WTC11 (cell line): ENCODE measurements at regions not wholly inside any gene's neighbourhood (a gene's known extent, or its start where the extent isn't known, plus 50 kb on each side); places are given as distances from the start of the nearest gene placed in this dataset.

Experiments used
- ATAC-seq: fragments of 200-7000 bp; cut with Tn5 transposase; 2 replicates; pipeline ENCODE4 v1.10.0; 2021; ENCODE audit warnings: mild to moderate bottlenecking, moderate library complexity
- CTCF ChIA-PET: fragments of 300-600 bp; sonication (Branson Sonifier 250); formaldehyde crosslinking; loops from one replicate; lab custom pipeline; 2021; ENCODE audit warnings: antibody characterized with exemption; lab: Charles Lee
- POLR2A ChIA-PET: fragments of 350-600 bp; sonication (Branson Sonifier 250); formaldehyde crosslinking; loops from one replicate; lab custom pipeline; 2021; ENCODE audit warnings: antibody characterized with exemption; lab: Charles Lee
- DNase-seq: peaks from one replicate; pipeline ENCODE4 v3.0.0; 2021; ENCODE audit warnings: low spot score
- H3K27ac Mint-ChIP-seq: 2 replicates; pipeline ENCODE4 v1.8.0; 2021; ENCODE audit warnings: mixed read lengths
- H3K27me3 Mint-ChIP-seq: 2 replicates; pipeline ENCODE4 v1.8.0; 2021; ENCODE audit warnings: low read depth, mild to moderate bottlenecking, moderate library complexity, mixed read lengths
- H3K36me3 Mint-ChIP-seq: 2 replicates; pipeline ENCODE4 v1.8.0; 2021; ENCODE audit warnings: mixed read lengths
- H3K4me1 Mint-ChIP-seq: 2 replicates; pipeline ENCODE4 v1.8.0; 2022; ENCODE audit warnings: mixed read lengths
- H3K4me3 Mint-ChIP-seq: 2 replicates; pipeline ENCODE4 v1.8.0; 2021; ENCODE audit warnings: mild to moderate bottlenecking, moderate library complexity, mixed read lengths
- H3K9me3 Mint-ChIP-seq: 2 replicates; pipeline ENCODE4 v1.8.0; 2021; ENCODE audit warnings: mixed read lengths
- ELF4 ChIP-seq: sonication (generic); formaldehyde crosslinking; IDR thresholded peaks from 2 replicates; pipeline ENCODE4 v1.8.1; 2022; ENCODE audit warnings: low read depth, mild to moderate bottlenecking, moderate library complexity, missing genetic modification reagents
- ESRRA ChIP-seq: sonication (generic); formaldehyde crosslinking; IDR thresholded peaks from 2 replicates; pipeline ENCODE4 v1.8.1; 2022; ENCODE audit warnings: mild to moderate bottlenecking, missing genetic modification reagents, borderline replicate concordance
- FOXP1 ChIP-seq: sonication (generic); formaldehyde crosslinking; IDR thresholded peaks from 2 replicates; pipeline ENCODE4 v1.8.0; 2022; ENCODE audit warnings: missing genetic modification reagents, mild to moderate bottlenecking, moderate library complexity, borderline replicate concordance
- GABPB1 ChIP-seq: sonication (generic); formaldehyde crosslinking; IDR thresholded peaks from 2 replicates; pipeline ENCODE4 v1.8.1; 2023; ENCODE audit warnings: mild to moderate bottlenecking, missing genetic modification reagents
- GRHL2 ChIP-seq: fragments of 250-450 bp; sonication (Bioruptor Pico); IDR thresholded peaks from 2 replicates; pipeline ENCODE4 v1.8.0; 2022; ENCODE audit warnings: mild to moderate bottlenecking, moderate library complexity; ENCODE audit not compliant: insufficient replicate concordance, severe bottlenecking
- GTF2I ChIP-seq: fragments of 250-450 bp; sonication (Bioruptor Pico); conservative IDR thresholded peaks from 2 replicates; pipeline ENCODE4 v1.4.0; 2021; ENCODE audit warnings: mild to moderate bottlenecking
- NR1H2 ChIP-seq: sonication (generic); formaldehyde crosslinking; IDR thresholded peaks from 2 replicates; pipeline ENCODE4 v1.9.0; 2021; ENCODE audit warnings: mild to moderate bottlenecking, moderate library complexity, missing genetic modification reagents
- PRRX2 ChIP-seq: fragments of 250-450 bp; sonication (Bioruptor Pico); IDR thresholded peaks from 2 replicates; pipeline ENCODE4 v1.8.0; 2021; ENCODE audit warnings: mild to moderate bottlenecking
- TEAD4 ChIP-seq: sonication (generic); formaldehyde crosslinking; IDR thresholded peaks from 2 replicates; pipeline ENCODE4 v1.8.0; 2022; ENCODE audit warnings: mild to moderate bottlenecking, missing genetic modification reagents
- TP53 ChIP-seq: sonication (generic); formaldehyde crosslinking; IDR thresholded peaks from 2 replicates; pipeline ENCODE4 v1.8.1; 2023; ENCODE audit warnings: mild to moderate bottlenecking, missing genetic modification reagents
- ZBTB21 ChIP-seq: sonication (generic); formaldehyde crosslinking; IDR thresholded peaks from 2 replicates; pipeline ENCODE4 v1.8.1; 2023; ENCODE audit warnings: mild to moderate bottlenecking, missing genetic modification reagents, borderline replicate concordance
- TF ChIP-seq, protein P1 (sequence below): sonication (generic); formaldehyde crosslinking; IDR thresholded peaks from 2 replicates; pipeline ENCODE4 v1.8.0; 2022; ENCODE audit warnings: mild to moderate bottlenecking, missing genetic modification reagents
- TF ChIP-seq, protein P2 (sequence below): sonication (generic); formaldehyde crosslinking; IDR thresholded peaks from 2 replicates; pipeline ENCODE4 v1.8.0; 2022; ENCODE audit warnings: mild to moderate bottlenecking, missing genetic modification reagents
- TF ChIP-seq, protein P3 (sequence below): sonication (generic); formaldehyde crosslinking; IDR thresholded peaks from 2 replicates; pipeline ENCODE4 v1.8.0; 2023; ENCODE audit warnings: missing genetic modification reagents
- TF ChIP-seq, protein P4 (sequence below): fragments of 250-450 bp; sonication (Bioruptor Pico); IDR thresholded peaks from 2 replicates; pipeline ENCODE4 v1.9.0; 2021; ENCODE audit warnings: moderate library complexity, mild to moderate bottlenecking, inconsistent platforms, borderline replicate concordance
- TF ChIP-seq, protein P5 (sequence below): sonication (generic); formaldehyde crosslinking; IDR thresholded peaks from 2 replicates; pipeline ENCODE4 v1.8.1; 2023; ENCODE audit warnings: mild to moderate bottlenecking, missing genetic modification reagents, borderline replicate concordance
- TF ChIP-seq, protein P6 (sequence below): sonication (generic); formaldehyde crosslinking; IDR thresholded peaks from 2 replicates; pipeline ENCODE4 v1.8.1; 2023; ENCODE audit warnings: mild to moderate bottlenecking, missing genetic modification reagents, moderate library complexity
- TF ChIP-seq, protein P7 (sequence below): sonication (generic); formaldehyde crosslinking; IDR thresholded peaks from 2 replicates; pipeline ENCODE4 v1.8.1; 2023; ENCODE audit warnings: mild to moderate bottlenecking, missing genetic modification reagents
- TF ChIP-seq, protein P8 (sequence below): sonication (generic); formaldehyde crosslinking; IDR thresholded peaks from 2 replicates; pipeline ENCODE4 v1.8.1; 2022; ENCODE audit warnings: mild to moderate bottlenecking, moderate library complexity, missing genetic modification reagents

DNA sequence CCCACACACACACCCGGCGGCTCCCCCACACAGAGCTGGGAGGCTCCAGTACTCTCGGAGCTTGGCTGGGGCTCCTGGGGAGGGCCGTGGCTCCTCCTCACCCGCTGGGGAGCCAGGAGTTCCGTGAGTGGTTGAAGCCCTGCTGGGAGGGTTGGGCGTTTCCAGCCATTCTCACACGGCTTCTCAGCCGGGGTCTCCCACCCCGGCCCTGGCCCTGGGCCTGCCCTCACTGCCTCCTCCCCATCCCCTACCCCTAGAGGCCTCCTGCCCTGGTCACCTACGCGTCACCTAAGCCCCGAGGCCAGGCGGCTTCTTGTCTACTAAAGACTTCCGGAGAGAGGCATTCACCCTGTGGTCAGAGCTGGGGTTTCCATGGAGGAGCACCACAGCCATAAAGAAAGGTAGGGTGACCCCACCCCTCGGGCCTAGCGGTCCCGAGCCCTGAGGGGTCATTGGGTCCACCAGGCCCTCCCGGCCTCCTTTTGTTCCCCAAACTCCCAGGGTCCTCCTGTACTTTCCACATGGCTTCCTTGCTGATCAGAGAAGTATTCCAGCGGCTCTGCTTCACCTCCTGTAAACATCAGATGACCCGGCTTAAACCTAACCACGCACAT, 99.3 kb downstream of the TTLL2 start:
- Mint-ChIP-seq H3K27ac (no peak overlapping the region), H3K27me3 (no peaks in the 10 kb centered on the region; the same call in 1 of the 2 replicates), H3K4me1 (peaks cover 11% of the 10 kb centered on the region)
- DNase-seq (no peak), ATAC-seq (no peak)
- CTCF ChIA-PET: no interaction called here
- POLR2A ChIA-PET: no interaction called here
- 0 out of 2 replicates have a peak, but pooled peaks have one; percentile 12 for TF ChIP-seq GABPB1 (CRISPR knock-in tag)
- no peak for TF ChIP-seq PRRX2 (CRISPR knock-in tag)
- TF ChIP-seq, all 79 proteins: peak for 1
- Mint-ChIP-seq H3K9me3 (peaks cover 1% of the 10 kb centered on the region), H3K36me3 (peaks cover 6% of the 10 kb centered on the region), H3K4me3 (no peak overlapping the region)

DNA sequence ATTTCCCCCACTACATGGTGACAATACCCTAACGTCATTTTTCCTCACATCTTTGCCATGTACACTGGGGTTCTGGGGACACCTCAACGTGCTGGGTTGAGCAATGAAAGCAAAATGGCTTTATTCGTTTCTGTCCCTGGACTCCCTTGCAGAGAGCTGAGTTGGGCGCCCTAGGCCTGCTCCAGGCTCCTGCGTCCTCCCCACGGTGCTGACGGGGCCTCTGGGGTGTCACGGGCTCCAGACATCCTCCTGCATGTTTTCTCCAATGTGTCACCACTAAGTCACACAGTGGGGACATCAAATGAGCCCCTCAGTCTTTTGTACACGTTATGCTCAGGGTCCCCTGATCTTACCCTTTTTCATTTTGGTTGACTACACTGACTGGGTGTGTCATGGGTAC, 99.8 kb downstream of the TTLL2 start:
- no peaks in the 10 kb centered on the region; the same call in 1 of the 2 replicates for H3K27me3 Mint-ChIP-seq
- H3K36me3 Mint-ChIP-seq: peaks cover 10% of the 10 kb centered on the region
- no peak overlapping the region for H3K27ac Mint-ChIP-seq
- peaks cover 11% of the 10 kb centered on the region for H3K4me1 Mint-ChIP-seq
- CTCF ChIA-PET: no interaction called here
- TF ChIP-seq, protein P1, sequence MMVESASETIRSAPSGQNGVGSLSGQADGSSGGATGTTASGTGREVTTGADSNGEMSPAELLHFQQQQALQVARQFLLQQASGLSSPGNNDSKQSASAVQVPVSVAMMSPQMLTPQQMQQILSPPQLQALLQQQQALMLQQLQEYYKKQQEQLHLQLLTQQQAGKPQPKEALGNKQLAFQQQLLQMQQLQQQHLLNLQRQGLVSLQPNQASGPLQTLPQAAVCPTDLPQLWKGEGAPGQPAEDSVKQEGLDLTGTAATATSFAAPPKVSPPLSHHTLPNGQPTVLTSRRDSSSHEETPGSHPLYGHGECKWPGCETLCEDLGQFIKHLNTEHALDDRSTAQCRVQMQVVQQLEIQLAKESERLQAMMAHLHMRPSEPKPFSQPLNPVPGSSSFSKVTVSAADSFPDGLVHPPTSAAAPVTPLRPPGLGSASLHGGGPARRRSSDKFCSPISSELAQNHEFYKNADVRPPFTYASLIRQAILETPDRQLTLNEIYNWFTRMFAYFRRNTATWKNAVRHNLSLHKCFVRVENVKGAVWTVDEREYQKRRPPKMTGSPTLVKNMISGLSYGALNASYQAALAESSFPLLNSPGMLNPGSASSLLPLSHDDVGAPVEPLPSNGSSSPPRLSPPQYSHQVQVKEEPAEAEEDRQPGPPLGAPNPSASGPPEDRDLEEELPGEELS (CRISPR knock-in tag): no peak
- no peak for TF ChIP-seq ESRRA (CRISPR knock-in tag)
- TF ChIP-seq GRHL2 (CRISPR knock-in tag): no peak
- TF ChIP-seq TP53 (CRISPR knock-in tag): no peak
- TF ChIP-seq, protein P2, sequence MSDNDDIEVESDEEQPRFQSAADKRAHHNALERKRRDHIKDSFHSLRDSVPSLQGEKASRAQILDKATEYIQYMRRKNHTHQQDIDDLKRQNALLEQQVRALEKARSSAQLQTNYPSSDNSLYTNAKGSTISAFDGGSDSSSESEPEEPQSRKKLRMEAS (CRISPR knock-in tag): no peak
- TF ChIP-seq, protein P3, sequence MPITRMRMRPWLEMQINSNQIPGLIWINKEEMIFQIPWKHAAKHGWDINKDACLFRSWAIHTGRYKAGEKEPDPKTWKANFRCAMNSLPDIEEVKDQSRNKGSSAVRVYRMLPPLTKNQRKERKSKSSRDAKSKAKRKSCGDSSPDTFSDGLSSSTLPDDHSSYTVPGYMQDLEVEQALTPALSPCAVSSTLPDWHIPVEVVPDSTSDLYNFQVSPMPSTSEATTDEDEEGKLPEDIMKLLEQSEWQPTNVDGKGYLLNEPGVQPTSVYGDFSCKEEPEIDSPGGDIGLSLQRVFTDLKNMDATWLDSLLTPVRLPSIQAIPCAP (CRISPR knock-in tag): no peak
- TF ChIP-seq GTF2I (CRISPR knock-in tag): no peak
- TF ChIP-seq, protein P4, sequence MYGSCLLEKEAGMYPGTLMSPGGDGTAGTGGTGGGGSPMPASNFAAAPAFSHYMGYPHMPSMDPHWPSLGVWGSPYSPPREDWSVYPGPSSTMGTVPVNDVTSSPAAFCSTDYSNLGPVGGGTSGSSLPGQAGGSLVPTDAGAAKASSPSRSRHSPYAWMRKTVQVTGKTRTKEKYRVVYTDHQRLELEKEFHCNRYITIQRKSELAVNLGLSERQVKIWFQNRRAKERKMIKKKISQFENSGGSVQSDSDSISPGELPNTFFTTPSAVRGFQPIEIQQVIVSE (CRISPR knock-in tag): no peak
- TF ChIP-seq, protein P5, sequence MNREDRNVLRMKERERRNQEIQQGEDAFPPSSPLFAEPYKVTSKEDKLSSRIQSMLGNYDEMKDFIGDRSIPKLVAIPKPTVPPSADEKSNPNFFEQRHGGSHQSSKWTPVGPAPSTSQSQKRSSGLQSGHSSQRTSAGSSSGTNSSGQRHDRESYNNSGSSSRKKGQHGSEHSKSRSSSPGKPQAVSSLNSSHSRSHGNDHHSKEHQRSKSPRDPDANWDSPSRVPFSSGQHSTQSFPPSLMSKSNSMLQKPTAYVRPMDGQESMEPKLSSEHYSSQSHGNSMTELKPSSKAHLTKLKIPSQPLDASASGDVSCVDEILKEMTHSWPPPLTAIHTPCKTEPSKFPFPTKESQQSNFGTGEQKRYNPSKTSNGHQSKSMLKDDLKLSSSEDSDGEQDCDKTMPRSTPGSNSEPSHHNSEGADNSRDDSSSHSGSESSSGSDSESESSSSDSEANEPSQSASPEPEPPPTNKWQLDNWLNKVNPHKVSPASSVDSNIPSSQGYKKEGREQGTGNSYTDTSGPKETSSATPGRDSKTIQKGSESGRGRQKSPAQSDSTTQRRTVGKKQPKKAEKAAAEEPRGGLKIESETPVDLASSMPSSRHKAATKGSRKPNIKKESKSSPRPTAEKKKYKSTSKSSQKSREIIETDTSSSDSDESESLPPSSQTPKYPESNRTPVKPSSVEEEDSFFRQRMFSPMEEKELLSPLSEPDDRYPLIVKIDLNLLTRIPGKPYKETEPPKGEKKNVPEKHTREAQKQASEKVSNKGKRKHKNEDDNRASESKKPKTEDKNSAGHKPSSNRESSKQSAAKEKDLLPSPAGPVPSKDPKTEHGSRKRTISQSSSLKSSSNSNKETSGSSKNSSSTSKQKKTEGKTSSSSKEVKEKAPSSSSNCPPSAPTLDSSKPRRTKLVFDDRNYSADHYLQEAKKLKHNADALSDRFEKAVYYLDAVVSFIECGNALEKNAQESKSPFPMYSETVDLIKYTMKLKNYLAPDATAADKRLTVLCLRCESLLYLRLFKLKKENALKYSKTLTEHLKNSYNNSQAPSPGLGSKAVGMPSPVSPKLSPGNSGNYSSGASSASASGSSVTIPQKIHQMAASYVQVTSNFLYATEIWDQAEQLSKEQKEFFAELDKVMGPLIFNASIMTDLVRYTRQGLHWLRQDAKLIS (CRISPR knock-in tag): no peak
- TF ChIP-seq NR1H2: no peak
- TF ChIP-seq FOXP1 (CRISPR knock-in tag): no peak
- TF ChIP-seq, all 79 proteins: peak for 0
- DNase-seq: no peak
- ATAC-seq: no peak
- Mint-ChIP-seq H3K9me3 (peaks cover 7% of the 10 kb centered on the region), H3K4me3 (no peak overlapping the region)
- POLR2A ChIA-PET: no interaction called here

DNA sequence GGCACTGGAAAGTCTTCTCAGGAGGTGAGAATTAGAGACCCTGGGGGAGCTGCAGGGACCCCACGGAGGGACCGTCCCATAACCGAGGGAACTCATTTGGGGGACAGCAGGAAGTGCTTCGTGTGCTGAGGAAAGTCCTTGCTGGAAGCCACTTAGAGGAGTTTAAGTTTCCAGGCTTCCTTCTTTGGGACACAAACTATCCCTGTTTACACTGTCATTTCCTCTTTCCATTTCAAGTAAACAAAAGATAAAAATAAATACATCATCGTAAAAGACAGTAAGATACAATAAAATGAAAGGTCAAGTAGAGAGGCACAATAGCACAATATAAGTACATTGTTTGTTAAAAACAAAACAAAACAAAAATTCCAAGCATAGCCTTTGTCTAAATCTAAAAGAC, 101.2 kb downstream of the TTLL2 start:
- DNase-seq: no peak
- TF ChIP-seq, protein P6, sequence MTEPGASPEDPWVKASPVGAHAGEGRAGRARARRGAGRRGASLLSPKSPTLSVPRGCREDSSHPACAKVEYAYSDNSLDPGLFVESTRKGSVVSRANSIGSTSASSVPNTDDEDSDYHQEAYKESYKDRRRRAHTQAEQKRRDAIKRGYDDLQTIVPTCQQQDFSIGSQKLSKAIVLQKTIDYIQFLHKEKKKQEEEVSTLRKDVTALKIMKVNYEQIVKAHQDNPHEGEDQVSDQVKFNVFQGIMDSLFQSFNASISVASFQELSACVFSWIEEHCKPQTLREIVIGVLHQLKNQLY: no peak
- no peak for TF ChIP-seq ELF4
- no peak for TF ChIP-seq ZBTB21 (CRISPR knock-in tag)
- TF ChIP-seq, protein P7, sequence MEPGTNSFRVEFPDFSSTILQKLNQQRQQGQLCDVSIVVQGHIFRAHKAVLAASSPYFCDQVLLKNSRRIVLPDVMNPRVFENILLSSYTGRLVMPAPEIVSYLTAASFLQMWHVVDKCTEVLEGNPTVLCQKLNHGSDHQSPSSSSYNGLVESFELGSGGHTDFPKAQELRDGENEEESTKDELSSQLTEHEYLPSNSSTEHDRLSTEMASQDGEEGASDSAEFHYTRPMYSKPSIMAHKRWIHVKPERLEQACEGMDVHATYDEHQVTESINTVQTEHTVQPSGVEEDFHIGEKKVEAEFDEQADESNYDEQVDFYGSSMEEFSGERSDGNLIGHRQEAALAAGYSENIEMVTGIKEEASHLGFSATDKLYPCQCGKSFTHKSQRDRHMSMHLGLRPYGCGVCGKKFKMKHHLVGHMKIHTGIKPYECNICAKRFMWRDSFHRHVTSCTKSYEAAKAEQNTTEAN (CRISPR knock-in tag): no peak
- no peak for TF ChIP-seq TEAD4 (CRISPR knock-in tag)
- TF ChIP-seq, protein P8, sequence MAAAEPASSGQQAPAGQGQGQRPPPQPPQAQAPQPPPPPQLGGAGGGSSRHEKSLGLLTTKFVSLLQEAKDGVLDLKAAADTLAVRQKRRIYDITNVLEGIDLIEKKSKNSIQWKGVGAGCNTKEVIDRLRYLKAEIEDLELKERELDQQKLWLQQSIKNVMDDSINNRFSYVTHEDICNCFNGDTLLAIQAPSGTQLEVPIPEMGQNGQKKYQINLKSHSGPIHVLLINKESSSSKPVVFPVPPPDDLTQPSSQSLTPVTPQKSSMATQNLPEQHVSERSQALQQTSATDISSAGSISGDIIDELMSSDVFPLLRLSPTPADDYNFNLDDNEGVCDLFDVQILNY (CRISPR knock-in tag): no peak
- POLR2A ChIA-PET: no interaction called here
- CTCF ChIA-PET: interaction anchor here (1.4 kb wide), 1 partner anchor 20 kb away, joined by 3 read pairs; no protein-coding TSS in a partner anchor
- ATAC-seq: no peak
- no peaks in the 10 kb centered on the region; the same call in 1 of the 2 replicates for H3K27me3 Mint-ChIP-seq
- peaks cover 3% of the 10 kb centered on the region; the same call in 1 of the 2 replicates for H3K4me1 Mint-ChIP-seq
- peaks cover 17% of the 10 kb centered on the region for H3K9me3 Mint-ChIP-seq
- H3K4me3 Mint-ChIP-seq: no peak overlapping the region
- H3K27ac Mint-ChIP-seq: no peak overlapping the region
- H3K36me3 Mint-ChIP-seq: peaks cover 18% of the 10 kb centered on the region
